ENCODE measurements at regions not wholly inside any gene's neighbourhood (a gene's known extent, or its start where the extent isn't known, plus 50 kb on each side); places are given as distances from the start of the nearest gene placed in this dataset.

DNA sequence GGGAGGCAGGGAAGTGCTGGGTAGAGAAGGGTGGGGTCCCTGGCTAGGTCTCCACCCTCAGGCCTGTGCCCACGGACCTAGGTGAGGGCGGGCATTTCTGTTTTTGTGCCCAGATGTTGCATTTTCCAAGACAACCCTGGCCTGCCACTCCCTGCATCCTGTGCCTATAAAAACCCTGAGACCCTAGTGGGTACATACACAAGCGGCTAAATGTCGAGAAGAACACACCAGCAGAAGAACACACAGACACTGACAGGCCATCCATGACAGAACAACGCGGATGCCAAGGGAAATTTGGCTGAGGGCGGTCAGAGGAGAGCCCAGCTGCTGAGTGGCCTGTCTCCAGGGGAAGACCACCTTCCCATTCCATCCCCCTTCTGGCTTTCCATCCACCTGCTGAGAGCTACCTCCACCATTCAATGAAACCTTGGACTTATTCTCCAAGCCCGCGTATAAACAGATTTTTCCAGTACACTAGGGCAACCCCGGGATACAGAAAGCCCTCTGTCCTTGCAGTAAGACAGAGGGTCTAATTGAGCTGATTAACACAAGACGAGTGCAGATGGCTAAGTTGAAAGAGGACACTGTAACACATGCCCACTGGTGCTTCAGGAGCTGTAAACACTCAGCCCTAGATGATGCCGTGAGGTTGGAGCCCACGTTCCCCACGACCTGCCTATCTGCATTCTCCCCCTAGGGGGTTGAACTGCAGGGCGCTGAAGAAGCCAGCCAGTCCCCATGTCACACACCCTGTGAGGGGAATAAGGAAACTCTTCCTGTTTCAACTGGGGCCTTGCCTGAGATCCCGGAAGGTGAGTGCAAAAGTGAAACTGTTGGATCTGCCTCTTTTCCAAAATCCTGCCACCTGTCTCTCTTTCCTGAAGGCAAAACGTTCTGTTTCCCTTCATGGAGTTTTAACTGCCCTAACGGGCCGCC is 147.2 kb upstream of the COX10 start:
- Histone ChIP-seq H3K4me2 (ENCODE audit: insufficient read depth, low read length) (no peak overlapping the region), H3K4me3 (replicated peaks in 1 of 3; ENCODE audit: insufficient read depth in 1 of 3, low read depth in 1 of 3, low read length in 3 of 3) (no peak overlapping the region), H4K20me1 (replicated peaks; ENCODE audit: control insufficient read depth, extremely low read depth, insufficient read depth, low read length) (no peaks in the 10 kb centered on the region), H3K36me3 (ENCODE audit: control insufficient read depth in 2 of 2, extremely low read depth in 1 of 2, insufficient read depth in 2 of 2, low read length in 2 of 2) (no peaks in the 10 kb centered on the region), H3K9ac (replicated peaks; ENCODE audit: extremely low read depth, insufficient read depth, low read length) (no peak overlapping the region), H3K9me1 (replicated peaks; ENCODE audit: control insufficient read depth, extremely low read depth, insufficient read depth, low read length) (no peaks in the 10 kb centered on the region), H3K9me3 (replicated peaks; ENCODE audit: control insufficient read depth, insufficient read depth, low read length) (no peaks in the 10 kb centered on the region), H3K4me1 (ENCODE audit: control insufficient read depth, extremely low read depth, insufficient read depth, low read length) (no peaks in the 10 kb centered on the region), H3K27ac (ENCODE audit: insufficient read depth, low read depth, low read length) (no peak overlapping the region), H3K79me2 (ENCODE audit: control insufficient read depth, insufficient read depth, low read length) (no peaks in the 10 kb centered on the region), H3K27me3 (ENCODE audit: control insufficient read depth in 2 of 2, insufficient read depth in 2 of 2, low read length in 2 of 2) (no peaks in the 10 kb centered on the region), H2AFZ (ENCODE audit: low read depth, low read length) (no peak overlapping the region)
- TF ChIP-seq POLR2A (IDR thresholded peaks at IDR 0.05; ENCODE audit: low read depth, low read length), result no peak
- TF ChIP-seq, protein P1, sequence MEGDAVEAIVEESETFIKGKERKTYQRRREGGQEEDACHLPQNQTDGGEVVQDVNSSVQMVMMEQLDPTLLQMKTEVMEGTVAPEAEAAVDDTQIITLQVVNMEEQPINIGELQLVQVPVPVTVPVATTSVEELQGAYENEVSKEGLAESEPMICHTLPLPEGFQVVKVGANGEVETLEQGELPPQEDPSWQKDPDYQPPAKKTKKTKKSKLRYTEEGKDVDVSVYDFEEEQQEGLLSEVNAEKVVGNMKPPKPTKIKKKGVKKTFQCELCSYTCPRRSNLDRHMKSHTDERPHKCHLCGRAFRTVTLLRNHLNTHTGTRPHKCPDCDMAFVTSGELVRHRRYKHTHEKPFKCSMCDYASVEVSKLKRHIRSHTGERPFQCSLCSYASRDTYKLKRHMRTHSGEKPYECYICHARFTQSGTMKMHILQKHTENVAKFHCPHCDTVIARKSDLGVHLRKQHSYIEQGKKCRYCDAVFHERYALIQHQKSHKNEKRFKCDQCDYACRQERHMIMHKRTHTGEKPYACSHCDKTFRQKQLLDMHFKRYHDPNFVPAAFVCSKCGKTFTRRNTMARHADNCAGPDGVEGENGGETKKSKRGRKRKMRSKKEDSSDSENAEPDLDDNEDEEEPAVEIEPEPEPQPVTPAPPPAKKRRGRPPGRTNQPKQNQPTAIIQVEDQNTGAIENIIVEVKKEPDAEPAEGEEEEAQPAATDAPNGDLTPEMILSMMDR (IDR thresholded peaks at IDR 0.05; ENCODE audit: extremely low read depth in 1 of 2, insufficient read depth in 1 of 2, low read depth in 1 of 2, low read length in 2 of 2), result no peak
- no peak for TF ChIP-seq MYC (IDR thresholded peaks at IDR 0.05; ENCODE audit: low read depth, low read length)
- no peak for TF ChIP-seq FOS (IDR thresholded peaks at IDR 0.05; ENCODE audit: borderline replicate concordance, insufficient read depth, low read length)
- no peak for TF ChIP-seq POLR2AphosphoS5 (IDR thresholded peaks at IDR 0.05; ENCODE audit: insufficient read depth, low read depth, low read length)
- TF ChIP-seq GATA2 (IDR thresholded peaks at IDR 0.05; ENCODE audit: insufficient read depth, insufficient read length, low read depth, low read length), result no peak
- TF ChIP-seq EZH2 (IDR thresholded peaks at IDR 0.05; ENCODE audit: borderline replicate concordance, low read depth, low read length, severe bottlenecking), result no peak
- TF ChIP-seq, protein P2, sequence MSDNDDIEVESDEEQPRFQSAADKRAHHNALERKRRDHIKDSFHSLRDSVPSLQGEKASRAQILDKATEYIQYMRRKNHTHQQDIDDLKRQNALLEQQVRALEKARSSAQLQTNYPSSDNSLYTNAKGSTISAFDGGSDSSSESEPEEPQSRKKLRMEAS (IDR thresholded peaks at IDR 0.05; ENCODE audit: insufficient read depth, insufficient read length), result no peak
- TF ChIP-seq JUN (IDR thresholded peaks at IDR 0.05; ENCODE audit: borderline replicate concordance, insufficient read depth, insufficient read length, low read depth), result no peak
- CTCF ChIA-PET, result no interaction called here
- POLR2A ChIA-PET, result no interaction called here
- no TSS peak for BruUV-seq (replicated peaks)
- intact Hi-C loops (cut with micrococcal nuclease), result no loop called here
- DNase-seq (ENCODE audit: low read depth, low spot score) (no peak), FAIRE-seq (no peak)
- dilution Hi-C loops (cut with MboI; ENCODE audit: extremely low pct_ligation_motif_present, low sequenced_read_pairs), result no loop called here

Measured in endothelial cell of umbilical vein (primary cell).